ENCODE measurements at regions not wholly inside any gene's neighbourhood (a gene's known extent, or its start where the extent isn't known, plus 50 kb on each side); places are given as distances from the start of the nearest gene placed in this dataset.
"Not testable (repeated sequence)": the region's sequence is repeated elsewhere in the genome, so short reads cannot be mapped to it uniquely, and the experiment has no call there.

DNA sequence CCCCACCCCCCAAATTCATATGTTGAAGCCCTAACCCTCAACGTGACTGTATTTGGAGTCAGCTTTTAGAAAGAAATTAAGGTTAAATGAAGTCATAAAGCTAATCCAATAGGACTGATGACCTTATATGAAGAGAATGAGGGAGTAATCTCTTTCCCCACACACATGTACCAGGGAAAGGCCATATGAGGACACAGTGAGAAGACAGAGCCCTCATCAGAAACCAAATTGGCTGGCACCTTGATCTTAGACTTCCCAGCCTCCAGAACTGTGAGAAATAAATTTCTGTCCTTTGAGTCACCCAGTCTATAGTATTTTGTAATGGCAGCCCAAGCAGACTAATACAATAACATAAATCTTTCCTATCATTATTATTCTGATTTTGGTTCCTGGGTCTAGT lies 194.7 kb upstream of the NANOGP8 start:
- Histone ChIP-seq H3K36me3 (no peaks in the 10 kb centered on the region), H3K27me3 (no peaks in the 10 kb centered on the region), H3K4me1 (no peaks in the 10 kb centered on the region), H3K9me3 (peaks cover 4% of the 10 kb centered on the region; the same call in 1 of the 2 replicates), H3K4me3 (ENCODE audit: low read depth, low read length) (no peak overlapping the region)
- no peak for DNase-seq
- TF ChIP-seq, protein P1, sequence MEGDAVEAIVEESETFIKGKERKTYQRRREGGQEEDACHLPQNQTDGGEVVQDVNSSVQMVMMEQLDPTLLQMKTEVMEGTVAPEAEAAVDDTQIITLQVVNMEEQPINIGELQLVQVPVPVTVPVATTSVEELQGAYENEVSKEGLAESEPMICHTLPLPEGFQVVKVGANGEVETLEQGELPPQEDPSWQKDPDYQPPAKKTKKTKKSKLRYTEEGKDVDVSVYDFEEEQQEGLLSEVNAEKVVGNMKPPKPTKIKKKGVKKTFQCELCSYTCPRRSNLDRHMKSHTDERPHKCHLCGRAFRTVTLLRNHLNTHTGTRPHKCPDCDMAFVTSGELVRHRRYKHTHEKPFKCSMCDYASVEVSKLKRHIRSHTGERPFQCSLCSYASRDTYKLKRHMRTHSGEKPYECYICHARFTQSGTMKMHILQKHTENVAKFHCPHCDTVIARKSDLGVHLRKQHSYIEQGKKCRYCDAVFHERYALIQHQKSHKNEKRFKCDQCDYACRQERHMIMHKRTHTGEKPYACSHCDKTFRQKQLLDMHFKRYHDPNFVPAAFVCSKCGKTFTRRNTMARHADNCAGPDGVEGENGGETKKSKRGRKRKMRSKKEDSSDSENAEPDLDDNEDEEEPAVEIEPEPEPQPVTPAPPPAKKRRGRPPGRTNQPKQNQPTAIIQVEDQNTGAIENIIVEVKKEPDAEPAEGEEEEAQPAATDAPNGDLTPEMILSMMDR (IDR thresholded peaks at IDR 0.05; ENCODE audit: low read depth, low read length) = no peak

DNA sequence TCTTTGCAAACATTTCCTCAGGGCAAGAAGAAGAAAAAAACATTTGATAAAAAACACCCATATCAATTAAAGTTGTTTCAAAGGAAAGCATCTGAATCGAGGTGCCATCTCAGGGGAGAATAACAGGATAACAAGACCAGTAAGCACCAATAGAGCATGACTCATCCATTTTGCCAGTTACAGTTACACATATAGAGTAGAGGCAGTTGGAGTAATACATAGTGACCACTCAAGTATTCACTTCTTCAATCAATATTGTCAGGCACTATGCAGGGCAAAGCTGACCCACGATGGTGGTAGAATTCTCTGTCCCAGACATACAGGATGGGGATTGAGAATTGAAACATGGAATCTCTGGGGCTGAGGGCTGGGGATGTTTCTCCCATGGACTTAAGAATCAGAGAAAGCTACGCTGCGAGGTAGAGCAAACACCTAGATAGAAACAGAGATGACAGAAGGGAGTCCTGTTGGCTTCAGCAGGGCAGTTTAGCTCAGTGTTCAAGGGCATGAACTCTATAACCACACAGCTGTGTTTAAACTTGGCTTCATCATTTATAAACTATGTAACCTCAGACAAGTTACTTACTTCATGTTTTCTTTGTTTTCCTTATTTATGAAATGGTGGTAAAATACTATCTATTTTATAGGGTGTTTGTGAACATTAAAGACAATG lies 186.4 kb upstream of the NANOGP8 start:
- Histone ChIP-seq H3K9me3 (no peaks in the 10 kb centered on the region), H3K4me1 (no peaks in the 10 kb centered on the region), H3K36me3 (no peaks in the 10 kb centered on the region), H3K4me3 (ENCODE audit: low read depth, low read length) (no peak overlapping the region), H3K27me3 (no peaks in the 10 kb centered on the region)
- TF ChIP-seq, protein P1 (IDR thresholded peaks at IDR 0.05; ENCODE audit: low read depth, low read length) = no peak
- no peak for DNase-seq

DNA sequence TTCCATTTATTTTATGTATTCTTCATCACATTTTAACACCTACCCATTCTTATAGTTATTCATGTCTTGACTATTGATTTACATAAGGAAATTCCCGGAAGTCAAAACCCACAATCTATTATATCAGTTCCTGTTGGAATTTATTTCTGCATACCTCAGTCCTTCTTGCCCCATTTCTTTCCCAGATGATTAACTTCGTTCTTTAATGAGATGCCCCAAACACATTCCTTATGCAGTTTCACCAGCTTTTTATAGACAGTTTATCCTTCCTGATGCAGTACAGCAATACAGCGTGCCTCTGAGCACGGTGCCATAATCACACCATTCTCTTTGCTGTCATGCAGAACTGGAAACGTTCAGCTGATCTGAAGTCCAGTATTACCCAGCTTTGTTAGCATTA lies 175.8 kb upstream of the NANOGP8 start:
- Histone ChIP-seq H3K9me3 (no peaks in the 10 kb centered on the region), H3K27me3 (no peaks in the 10 kb centered on the region)
- TF ChIP-seq, protein P1 (IDR thresholded peaks at IDR 0.05; ENCODE audit: low read depth, low read length) = no peak

GRCh38 chr15:35260274-35260673 lies 175.2 kb upstream of the NANOGP8 start:
- DNase-seq; H3K9me3 ChIP-seq; H3K36me3 ChIP-seq; H3K27me3 ChIP-seq; H3K4me3 ChIP-seq (ENCODE audit: low read depth, low read length); H3K4me1 ChIP-seq: not testable (repeated sequence)

More for the DNA sequence above, 175.8 kb upstream of the NANOGP8 start:
- DNase-seq = no peak
- Histone ChIP-seq H3K36me3 (no peaks in the 10 kb centered on the region), H3K4me3 (ENCODE audit: low read depth, low read length) (no peak overlapping the region), H3K4me1 (no peaks in the 10 kb centered on the region; the same call in 1 of the 2 replicates)

- no peak overlapping the region for H3K4me3 ChIP-seq (ENCODE audit: low read depth, low read length)
- no peak for DNase-seq
- no peaks in the 10 kb centered on the region for H3K36me3 ChIP-seq
- no peaks in the 10 kb centered on the region for H3K9me3 ChIP-seq
- TF ChIP-seq, protein P1 (IDR thresholded peaks at IDR 0.05; ENCODE audit: low read depth, low read length) = no peak
- peaks cover 3% of the 10 kb centered on the region for H3K4me1 ChIP-seq
- H3K27me3 ChIP-seq = no peaks in the 10 kb centered on the region
Measured at GRCh38 chr15:35256551-35256950, 171.5 kb upstream of the NANOGP8 start.

DNA sequence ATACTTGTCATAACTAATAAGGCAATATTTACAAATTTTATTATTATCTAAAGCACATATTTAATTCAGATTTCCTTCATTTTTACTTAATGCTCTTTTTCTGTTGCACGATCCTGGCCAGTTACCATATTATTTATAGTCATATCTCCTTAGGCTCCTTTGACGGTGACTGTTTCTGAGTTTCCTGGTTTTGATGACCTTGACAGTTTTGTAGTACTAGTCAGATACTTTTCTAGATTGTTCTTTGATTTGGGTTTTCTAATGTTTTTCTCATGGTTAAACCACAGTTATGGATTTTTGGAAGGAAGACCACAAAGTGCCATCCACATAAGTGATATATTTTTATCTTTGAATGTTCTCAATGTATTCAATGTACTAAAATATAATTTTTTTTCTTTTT lies 171.0 kb upstream of the NANOGP8 start:
- peaks cover 3% of the 10 kb centered on the region for H3K4me1 ChIP-seq
- no peaks in the 10 kb centered on the region for H3K9me3 ChIP-seq
- no peaks in the 10 kb centered on the region for H3K36me3 ChIP-seq
- TF ChIP-seq, protein P1 (IDR thresholded peaks at IDR 0.05; ENCODE audit: low read depth, low read length) = no peak
- DNase-seq = no peak
- H3K27me3 ChIP-seq = no peaks in the 10 kb centered on the region
- H3K4me3 ChIP-seq (ENCODE audit: low read depth, low read length) = no peak overlapping the region

DNA sequence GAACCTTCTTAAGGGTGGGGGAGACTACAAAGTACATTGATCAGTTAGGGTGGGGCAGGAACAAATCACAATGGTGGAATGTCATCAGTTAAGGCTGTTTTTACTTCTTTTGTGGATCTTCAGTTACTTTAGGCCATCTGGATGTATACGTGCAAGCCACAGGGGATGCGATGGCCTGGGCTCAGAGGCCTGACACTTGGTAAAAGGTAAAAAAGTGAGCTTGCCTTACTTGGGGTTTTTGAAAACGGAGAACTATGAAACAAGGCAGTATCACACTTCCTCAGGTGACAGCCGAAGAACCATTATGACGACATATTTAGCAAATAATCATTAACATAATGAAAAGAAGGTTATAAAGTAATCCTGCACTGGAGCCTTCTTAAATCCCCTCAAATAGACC lies 169.8 kb upstream of the NANOGP8 start:
- not testable (repeated sequence) for H3K4me3 ChIP-seq (ENCODE audit: low read depth, low read length); H3K27me3 ChIP-seq; H3K4me1 ChIP-seq; H3K36me3 ChIP-seq; H3K9me3 ChIP-seq; DNase-seq
